Liver (tissue), 3 donors: ENCODE measurements at regions not wholly inside any gene's neighbourhood (a gene's known extent, or its start where the extent isn't known, plus 50 kb on each side); places are given as distances from the start of the nearest gene placed in this dataset.

ENCODE experiments used
- ATF3 ChIP-seq: IDR thresholded peaks from 2 replicates; pipeline ENCODE4 v1.6.1; 2016; ENCODE audit warnings: antibody characterized with exemption
- EGR1 ChIP-seq, 2 donors: IDR thresholded peaks; 2 replicates each; pipeline ENCODE4 v1.6.1; 2016 to 2018; ENCODE audit warnings: antibody characterized with exemption in 2 of 2, low read depth in 2 of 2
- JUND ChIP-seq, 2 donors: IDR thresholded peaks; 2 replicates each; pipeline ENCODE4 v1.6.1; 2016; ENCODE audit warnings: antibody characterized with exemption in 2 of 2
- RAD21 ChIP-seq, 2 donors: IDR thresholded peaks; 2 replicates each; pipeline ENCODE4 v1.6.1; 2016; ENCODE audit warnings: antibody characterized with exemption in 2 of 2, mild to moderate bottlenecking in 2 of 2
- REST ChIP-seq: IDR thresholded peaks from 2 replicates; pipeline ENCODE4 v1.6.1; 2016; ENCODE audit warnings: antibody characterized with exemption, mild to moderate bottlenecking
- SP1 ChIP-seq: IDR thresholded peaks from 2 replicates; pipeline ENCODE4 v1.6.1; 2018; ENCODE audit warnings: antibody characterized with exemption, mild to moderate bottlenecking
- TAF1 ChIP-seq: conservative IDR thresholded peaks from 2 replicates; pipeline ENCODE4 v1.6.1; 2016; ENCODE audit warnings: antibody characterized with exemption, mild to moderate bottlenecking
- TF ChIP-seq, protein P1 (sequence below): fragments of 150-350 bp; IDR thresholded peaks from 2 replicates; pipeline ENCODE4 v1.5.1; 2017; ENCODE audit warnings: improper control_type of control experiment, low read depth, low read length; ENCODE audit not compliant: missing input control
- donor health status: healthy.
- donor health status: healthy.

DNA sequence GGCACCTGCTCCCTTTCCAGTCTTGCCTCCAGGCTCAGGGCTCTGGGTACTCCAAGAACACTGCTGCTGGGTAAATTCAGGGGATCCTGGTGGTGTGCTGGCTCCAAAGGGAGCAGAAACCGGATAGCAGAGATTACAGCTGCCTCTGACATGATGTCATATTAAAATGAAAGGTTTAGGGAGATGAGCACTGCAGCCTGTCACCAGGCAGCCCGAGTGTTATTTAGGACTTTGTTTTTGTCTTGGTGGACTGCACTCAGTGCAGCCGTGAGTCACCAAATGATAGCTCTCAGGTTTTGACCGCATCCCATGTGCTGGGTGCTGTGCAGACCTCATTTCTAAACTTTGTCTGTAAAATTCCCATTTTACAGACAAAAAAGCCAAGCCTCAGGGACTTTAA lies 266.0 kb upstream of the CRY1 start:
- TF ChIP-seq, protein P1, sequence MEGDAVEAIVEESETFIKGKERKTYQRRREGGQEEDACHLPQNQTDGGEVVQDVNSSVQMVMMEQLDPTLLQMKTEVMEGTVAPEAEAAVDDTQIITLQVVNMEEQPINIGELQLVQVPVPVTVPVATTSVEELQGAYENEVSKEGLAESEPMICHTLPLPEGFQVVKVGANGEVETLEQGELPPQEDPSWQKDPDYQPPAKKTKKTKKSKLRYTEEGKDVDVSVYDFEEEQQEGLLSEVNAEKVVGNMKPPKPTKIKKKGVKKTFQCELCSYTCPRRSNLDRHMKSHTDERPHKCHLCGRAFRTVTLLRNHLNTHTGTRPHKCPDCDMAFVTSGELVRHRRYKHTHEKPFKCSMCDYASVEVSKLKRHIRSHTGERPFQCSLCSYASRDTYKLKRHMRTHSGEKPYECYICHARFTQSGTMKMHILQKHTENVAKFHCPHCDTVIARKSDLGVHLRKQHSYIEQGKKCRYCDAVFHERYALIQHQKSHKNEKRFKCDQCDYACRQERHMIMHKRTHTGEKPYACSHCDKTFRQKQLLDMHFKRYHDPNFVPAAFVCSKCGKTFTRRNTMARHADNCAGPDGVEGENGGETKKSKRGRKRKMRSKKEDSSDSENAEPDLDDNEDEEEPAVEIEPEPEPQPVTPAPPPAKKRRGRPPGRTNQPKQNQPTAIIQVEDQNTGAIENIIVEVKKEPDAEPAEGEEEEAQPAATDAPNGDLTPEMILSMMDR, result no peak
- no peak for TF ChIP-seq TAF1
- TF ChIP-seq EGR1 (IDR thresholded peaks at IDR 0.05; ENCODE audit: low read depth in 2 of 2), result no peak
- TF ChIP-seq RAD21 (IDR thresholded peaks at IDR 0.05), result no peak
- no peak for TF ChIP-seq JUND (IDR thresholded peaks at IDR 0.05)
- no peak for TF ChIP-seq REST
- no peak for TF ChIP-seq SP1
- TF ChIP-seq ATF3, result no peak
